ENCODE measurements at regions not wholly inside any gene's neighbourhood (a gene's known extent, or its start where the extent isn't known, plus 50 kb on each side); places are given as distances from the start of the nearest gene placed in this dataset.

GRCh38 chr7:112699725-112700513, 90.3 kb downstream of the TMEM168 start:
- Histone ChIP-seq H3K4me3 (ENCODE audit: low read depth, low read length) (no peak overlapping the region), H3K27me3 (ENCODE audit: control insufficient read depth, insufficient read depth, low read length) (no peaks in the 10 kb centered on the region), H3K36me3 (ENCODE audit: control insufficient read depth, insufficient read depth, low read length) (no peaks in the 10 kb centered on the region)
- no peak for TF ChIP-seq CTCF (IDR thresholded peaks at IDR 0.05; ENCODE audit: insufficient read depth, low read length, poor library complexity, severe bottlenecking)
- DNase-seq (ENCODE audit: low read depth): no peak

- no peaks in the 10 kb centered on the region for H3K27me3 ChIP-seq (ENCODE audit: control insufficient read depth, insufficient read depth, low read length)
- H3K36me3 ChIP-seq (ENCODE audit: control insufficient read depth, insufficient read depth, low read length): no peaks in the 10 kb centered on the region
- DNase-seq (ENCODE audit: low read depth): no peak
- no peak for TF ChIP-seq CTCF (IDR thresholded peaks at IDR 0.05; ENCODE audit: insufficient read depth, low read length, poor library complexity, severe bottlenecking)
- no peak overlapping the region for H3K4me3 ChIP-seq (ENCODE audit: low read depth, low read length)
Measured at GRCh38 chr7:112701456-112701855, 88.7 kb downstream of the TMEM168 start.

GRCh38 chr7:112707655-112708054, 82.5 kb downstream of the TMEM168 start:
- Histone ChIP-seq H3K4me3 (ENCODE audit: low read depth, low read length) (no peak overlapping the region), H3K36me3 (ENCODE audit: control insufficient read depth, insufficient read depth, low read length) (no peaks in the 10 kb centered on the region), H3K27me3 (ENCODE audit: control insufficient read depth, insufficient read depth, low read length) (no peaks in the 10 kb centered on the region)
- no peak for DNase-seq (ENCODE audit: low read depth)
- TF ChIP-seq CTCF (IDR thresholded peaks at IDR 0.05; ENCODE audit: insufficient read depth, low read length, poor library complexity, severe bottlenecking): no peak

- DNase-seq (ENCODE audit: low read depth): no peak
- H3K27me3 ChIP-seq (ENCODE audit: control insufficient read depth, insufficient read depth, low read length): no peaks in the 10 kb centered on the region
- TF ChIP-seq CTCF (IDR thresholded peaks at IDR 0.05; ENCODE audit: insufficient read depth, low read length, poor library complexity, severe bottlenecking): no peak
- no peaks in the 10 kb centered on the region for H3K36me3 ChIP-seq (ENCODE audit: control insufficient read depth, insufficient read depth, low read length)
- H3K4me3 ChIP-seq (ENCODE audit: low read depth, low read length): no peak overlapping the region
Measured at GRCh38 chr7:112708236-112708635, 82.0 kb downstream of the TMEM168 start.
